Fibroblast of skin of back (primary cell): ENCODE measurements at regions not wholly inside any gene's neighbourhood (a gene's known extent, or its start where the extent isn't known, plus 50 kb on each side); places are given as distances from the start of the nearest gene placed in this dataset.
"Not testable (repeated sequence)": the region's sequence is repeated elsewhere in the genome, so short reads cannot be mapped to it uniquely, and the experiment has no call there.

Experiments used
- DNase-seq: peaks from one replicate; pipeline ENCODE4 v3.0.0-alpha.2; 2013

DNA sequence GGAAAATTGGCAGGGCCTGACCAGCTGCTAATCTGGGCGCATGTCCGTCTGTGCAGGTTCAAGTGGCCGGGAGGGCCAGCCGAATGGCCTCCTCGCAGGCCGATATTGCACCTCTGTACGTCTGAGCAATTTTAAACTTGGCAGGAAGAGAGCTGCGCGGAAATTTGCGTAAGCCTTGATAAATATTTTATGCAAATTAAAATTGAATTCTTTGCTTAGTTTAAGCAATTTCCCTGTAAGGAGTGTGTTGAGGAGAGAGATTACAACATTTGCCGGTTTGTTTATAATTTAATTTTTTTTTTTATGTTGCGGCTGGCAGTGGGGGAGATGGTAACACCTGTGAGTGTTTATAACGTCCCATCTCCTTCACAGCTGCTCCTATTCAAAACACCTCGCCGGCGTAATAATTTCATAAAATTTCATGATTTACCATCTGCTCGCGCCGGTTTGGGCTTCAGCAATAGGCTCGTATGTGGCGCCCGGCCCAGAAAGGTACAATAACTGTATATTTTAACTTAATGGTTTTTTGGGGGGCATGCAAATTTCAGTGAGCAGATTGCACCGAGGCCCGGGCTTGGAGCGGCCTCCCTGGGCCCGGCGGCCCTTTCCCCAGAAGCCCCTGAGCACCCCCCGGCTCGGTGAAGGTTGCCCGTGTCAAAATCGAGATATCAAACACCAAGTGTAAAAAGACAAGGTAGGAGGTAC is 269.4 kb upstream of the MVB12B start:
- no peak for DNase-seq

- no peak for DNase-seq
Observed at GRCh38 chr9:126058011-126058531, 268.6 kb upstream of the MVB12B start.

- no peak for DNase-seq
Observed at GRCh38 chr9:126058591-126058990, 268.0 kb upstream of the MVB12B start.

GRCh38 chr9:126061575-126061974 is 265.1 kb upstream of the MVB12B start:
- DNase-seq: no peak

GRCh38 chr9:126062158-126062886 is 264.3 kb upstream of the MVB12B start:
- no peak for DNase-seq

DNA sequence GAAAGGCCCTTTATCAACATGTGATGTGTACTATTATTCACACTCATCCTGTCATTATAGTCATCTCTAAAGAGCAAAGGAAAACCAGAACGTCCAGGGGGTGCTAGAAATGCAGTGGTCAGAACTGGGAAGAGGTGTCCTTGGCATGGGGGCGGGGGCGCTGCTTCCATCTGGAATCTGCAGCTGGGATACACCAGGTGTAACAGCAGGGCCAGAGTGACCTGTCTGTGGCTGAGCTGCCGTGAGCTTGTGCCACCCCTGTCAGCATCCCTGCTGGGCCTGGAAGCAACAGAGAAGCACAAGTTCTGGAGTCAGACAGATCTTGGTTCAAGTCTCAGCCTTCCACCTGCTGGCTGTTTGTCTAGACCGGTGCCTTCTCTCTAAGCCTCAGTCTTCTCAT is 263.3 kb upstream of the MVB12B start:
- DNase-seq: no peak

DNA sequence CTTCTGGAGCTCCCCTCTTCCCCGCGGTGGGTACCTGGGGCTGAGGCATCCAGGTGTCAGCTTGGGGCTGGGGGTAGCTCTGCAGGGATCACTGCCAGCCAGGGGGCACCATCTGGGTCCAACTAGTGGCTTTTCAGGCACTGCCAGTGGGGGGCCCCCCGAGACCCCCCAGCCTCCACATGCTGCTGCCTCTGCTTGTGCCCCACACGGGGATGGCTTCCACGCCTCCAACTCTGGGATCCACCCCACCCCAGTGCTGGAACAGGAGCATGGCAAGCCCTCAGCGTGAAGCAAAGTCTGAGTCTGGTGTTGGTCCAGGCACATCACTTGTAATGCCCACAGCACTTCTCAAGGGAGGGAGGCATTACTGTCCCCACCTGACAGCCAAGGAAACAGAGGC is 260.5 kb upstream of the MVB12B start:
- DNase-seq: no peak

DNA sequence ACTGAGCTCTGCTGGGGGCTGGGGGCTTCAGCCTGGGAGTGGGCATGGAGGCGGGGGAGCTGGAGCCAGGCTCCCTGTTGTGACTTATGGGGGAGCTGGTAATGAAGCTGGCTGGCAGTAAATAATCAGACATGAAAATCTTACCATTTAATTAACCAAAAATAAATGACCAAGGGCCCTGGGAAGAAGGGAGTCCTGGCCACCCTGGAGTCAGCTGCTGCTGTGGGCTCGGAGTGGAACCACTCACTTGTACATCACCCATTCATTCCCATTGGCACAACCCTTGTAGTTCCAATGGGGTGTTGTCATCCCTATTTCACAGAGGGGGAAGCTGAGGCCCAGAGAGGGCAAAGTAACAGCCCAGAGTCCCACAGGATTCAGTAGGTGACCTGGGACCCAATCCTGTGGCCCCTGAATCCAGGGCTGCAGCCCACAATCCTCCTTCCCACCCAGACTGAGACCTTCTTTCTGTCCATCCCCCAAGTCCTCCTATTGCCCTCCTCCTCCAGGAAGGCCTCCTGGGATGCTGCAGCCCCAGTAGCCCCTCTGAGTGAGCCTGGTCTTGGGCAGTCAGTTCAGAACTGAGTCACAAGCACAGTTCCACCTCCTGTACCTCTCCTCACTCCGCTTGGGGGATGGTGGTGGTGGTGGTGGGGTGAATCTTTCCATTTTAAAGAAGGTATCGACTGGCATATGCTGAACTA is 259.4 kb upstream of the MVB12B start:
- no peak for DNase-seq

DNA sequence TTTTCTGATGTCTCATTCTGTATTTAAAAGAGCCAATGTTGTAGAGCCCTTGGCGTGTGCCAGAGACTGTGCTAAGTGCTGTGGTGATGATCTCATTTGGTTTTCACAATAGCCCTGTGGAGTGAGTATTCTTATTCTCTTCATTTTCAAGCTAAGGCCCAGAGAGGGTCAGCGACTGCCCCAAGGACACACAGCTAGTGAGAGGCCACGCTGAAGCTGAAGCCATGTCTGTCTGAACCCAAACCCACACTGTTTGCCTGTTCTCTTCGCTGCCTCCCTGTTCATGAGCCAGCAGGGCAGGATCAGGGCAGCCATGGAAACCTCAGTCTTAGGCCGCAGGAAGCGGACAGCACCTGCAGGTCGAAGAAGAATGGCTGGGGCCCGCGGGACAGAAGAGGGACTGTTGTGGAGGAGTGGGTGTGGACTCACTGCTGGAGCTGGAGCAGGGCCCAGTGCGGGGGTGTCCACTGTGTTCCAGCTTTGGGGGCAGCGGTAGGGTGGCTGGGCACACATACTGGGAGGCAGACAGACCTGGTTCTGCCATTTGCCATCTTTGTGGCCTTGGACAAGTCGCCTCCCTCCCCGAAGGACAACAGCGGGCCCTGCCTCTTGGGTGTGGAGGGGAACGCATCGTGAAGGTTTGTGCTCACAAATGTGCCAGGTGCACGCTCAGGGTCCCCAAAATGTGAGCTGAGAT is 257.9 kb upstream of the MVB12B start:
- DNase-seq: no peak

GRCh38 chr9:126069400-126069955 is 257.2 kb upstream of the MVB12B start:
- DNase-seq: no peak

DNA sequence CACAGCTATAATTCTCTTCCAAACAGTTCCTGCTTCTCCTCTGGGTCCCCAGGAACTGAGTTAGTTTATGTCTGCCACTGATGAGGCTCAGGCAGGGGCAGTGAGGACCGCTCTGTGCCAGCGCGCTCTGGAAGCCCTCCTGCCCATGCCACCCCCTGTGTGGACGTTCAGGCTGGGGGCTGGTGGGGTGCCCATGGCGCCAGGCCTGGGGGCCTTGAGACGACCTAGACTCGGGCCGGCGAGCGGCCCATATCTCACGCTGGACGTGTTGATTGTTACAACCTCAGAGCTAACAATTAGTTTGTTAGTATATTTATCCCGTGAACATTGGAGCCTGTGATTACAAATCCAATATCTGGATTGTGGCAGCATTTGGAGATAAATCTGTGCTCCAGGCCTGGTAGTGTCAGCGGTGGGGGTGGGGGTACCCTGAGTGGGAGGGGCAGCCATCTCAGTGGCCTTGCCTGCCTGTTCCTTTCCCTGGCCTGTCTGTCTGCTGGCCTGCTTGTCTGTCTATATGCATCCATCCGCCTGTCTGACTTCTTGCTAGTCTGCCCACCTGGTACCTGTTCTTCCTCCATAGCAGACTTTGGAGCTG is 256.5 kb upstream of the MVB12B start:
- DNase-seq: no peak

DNA sequence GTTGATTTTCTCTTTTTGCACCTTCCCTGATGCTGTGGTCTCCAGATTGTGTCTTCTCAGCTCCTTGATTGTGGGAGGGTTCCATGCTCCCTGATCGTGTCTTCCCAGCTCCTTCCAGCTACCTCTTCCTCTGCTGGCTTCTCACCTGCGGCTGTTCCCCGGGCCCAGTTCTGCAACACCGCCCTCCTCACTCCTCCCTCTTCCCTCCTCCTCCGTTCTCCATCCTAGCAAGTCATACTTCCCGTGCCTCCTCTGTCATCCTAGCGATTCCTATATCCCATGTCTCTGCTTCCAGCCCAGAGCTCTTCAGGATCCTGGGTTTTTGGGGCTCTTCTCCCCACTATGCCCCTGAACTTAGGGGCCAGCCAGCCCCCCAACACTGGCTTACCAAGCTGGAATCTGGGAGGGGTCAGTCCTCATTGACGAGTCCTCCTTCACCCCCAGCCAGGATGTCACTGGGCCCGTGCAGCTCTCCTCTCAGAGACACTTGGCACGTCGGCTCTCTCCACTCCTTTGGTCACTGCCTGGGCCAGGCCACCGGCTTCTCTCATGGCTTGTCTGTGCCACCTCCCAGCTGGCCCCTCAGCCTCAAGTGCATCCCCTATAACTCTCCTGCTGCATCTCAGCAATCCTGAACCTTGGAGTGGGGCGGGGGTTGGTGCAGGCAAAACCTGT is 255.4 kb upstream of the MVB12B start:
- DNase-seq: no peak

DNA sequence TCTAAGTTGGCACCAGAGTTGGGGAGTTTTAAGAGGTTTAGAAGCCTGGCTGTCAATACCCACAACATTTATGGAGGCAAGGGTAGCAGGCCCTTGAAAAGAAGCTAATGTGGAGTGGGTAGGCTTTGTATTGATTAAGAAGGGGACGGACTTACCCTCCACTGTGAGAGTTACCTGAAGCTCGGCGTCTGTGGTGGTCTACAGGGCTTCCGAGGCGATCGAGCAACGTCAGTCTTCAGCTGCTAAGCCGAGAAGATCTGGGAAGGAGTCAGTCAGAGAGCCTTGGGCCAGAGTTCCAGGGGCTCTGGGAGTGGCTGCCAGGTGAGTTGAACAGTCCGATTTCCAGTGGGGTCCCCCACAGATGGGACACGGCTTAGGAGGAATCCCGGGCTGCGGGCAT is 249.0 kb upstream of the MVB12B start:
- not testable (repeated sequence) for DNase-seq

DNA sequence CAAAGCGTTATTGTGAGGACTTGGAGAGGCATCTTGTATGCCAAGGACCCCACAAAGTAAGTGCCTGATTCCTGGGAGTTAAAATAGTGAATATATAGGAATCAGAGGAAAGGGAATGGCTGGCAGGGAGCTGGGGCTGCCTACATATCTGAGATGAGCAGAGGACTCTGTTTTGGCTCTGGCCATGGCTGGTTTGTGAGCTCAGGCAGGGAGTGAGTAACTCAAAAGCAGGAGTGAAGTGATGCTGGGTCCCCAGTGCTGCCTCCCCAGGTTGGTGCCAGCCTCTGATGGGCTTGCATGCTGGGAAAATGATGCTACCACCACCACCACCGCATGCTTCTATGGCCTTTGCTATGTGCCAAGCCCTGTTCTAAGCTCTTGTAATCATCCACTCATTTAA is 246.0 kb upstream of the MVB12B start:
- no peak for DNase-seq

- DNase-seq: no peak
Observed at GRCh38 chr9:126081746-126082145, 244.9 kb upstream of the MVB12B start.

- no peak for DNase-seq
Observed at GRCh38 chr9:126084008-126084407, 242.6 kb upstream of the MVB12B start.

DNA sequence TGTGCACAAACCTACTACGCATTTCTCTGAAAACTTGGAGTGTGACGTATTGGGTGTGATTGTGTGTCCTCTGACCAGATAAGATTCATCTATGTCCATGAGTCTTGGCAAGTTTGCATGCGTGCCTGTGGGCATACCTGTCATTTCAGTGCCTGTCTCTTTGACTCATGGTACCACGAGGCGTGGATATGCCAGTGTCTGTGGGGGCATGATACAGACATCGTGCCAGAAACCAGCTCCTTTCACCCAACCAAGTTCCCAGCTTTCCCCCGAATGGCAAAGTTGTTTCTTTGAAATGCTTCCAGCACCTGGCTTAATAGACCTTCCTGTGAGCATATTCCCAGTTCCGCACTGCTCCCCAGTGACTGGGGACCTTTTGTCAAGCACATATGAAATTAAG is 241.9 kb upstream of the MVB12B start:
- DNase-seq: no peak

DNA sequence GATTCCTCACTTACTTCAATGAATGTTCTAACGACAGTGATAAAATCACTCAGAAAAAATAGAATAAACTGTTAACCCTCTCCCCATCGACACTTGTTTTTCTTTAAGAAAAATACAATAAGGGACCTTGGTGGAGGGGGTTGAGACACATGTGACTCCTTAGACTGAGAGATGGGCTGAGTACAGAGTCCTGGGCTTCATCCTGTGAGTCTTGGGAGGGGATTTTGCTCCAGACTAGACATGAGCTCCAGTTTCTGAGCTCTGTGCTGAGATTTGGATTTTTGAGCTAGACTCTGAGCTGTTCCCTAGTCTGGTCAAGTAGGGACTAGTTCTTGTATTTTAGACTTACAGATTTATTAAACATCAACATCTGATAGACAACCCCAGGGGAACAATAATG is 241.5 kb upstream of the MVB12B start:
- DNase-seq: no peak

DNA sequence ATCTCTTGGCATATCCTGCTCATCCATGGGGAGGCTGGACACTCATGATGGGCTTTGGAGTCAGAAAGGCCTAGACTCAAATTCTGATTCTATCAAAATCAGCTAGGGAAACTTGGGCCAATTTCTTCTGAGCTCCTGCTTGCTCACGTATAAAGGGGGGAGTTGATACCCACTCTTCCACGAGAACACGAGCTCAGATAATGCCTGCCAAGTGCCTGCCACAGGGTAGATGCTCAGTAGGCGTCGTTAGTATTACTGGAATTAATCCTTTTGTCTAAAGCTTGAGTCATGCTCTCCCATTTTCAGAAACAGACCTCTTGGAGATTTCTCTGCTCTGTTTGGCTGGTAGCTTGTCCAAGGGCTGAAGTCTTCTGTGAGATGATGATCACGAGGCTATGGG is 238.3 kb upstream of the MVB12B start:
- no peak for DNase-seq

DNA sequence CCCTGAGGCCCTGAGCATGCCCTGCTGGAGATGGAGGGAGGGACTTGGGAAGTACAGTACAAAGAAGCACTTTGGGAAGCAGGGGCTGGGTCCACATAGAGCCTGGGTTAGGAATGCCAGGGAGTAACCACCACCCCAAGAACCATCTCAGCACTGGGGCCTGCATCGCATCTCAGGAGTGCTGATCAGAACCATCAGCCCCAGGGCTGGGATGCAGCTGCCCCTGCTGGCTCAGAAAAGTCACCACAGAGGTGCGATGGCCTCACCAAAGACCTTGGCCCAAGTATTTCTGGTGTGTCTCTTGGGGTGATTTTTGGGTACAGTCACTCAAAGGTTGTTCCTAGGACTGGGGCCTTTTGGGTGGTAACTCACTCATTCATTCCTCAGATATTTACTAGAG is 236.8 kb upstream of the MVB12B start:
- no peak for DNase-seq

- no peak for DNase-seq
Observed at GRCh38 chr9:126093771-126094170, 232.9 kb upstream of the MVB12B start.
